ENCODE measurements at regions not wholly inside any gene's neighbourhood (a gene's known extent, or its start where the extent isn't known, plus 50 kb on each side); places are given as distances from the start of the nearest gene placed in this dataset.

- H3K4me3 ChIP-seq, result peak overlapping the region in 2 of 3 donors; percentile 16 to 34
- no peaks in the 10 kb centered on the region for H3K9me3 ChIP-seq
- DNase-seq (no peak), ATAC-seq (peak; percentile 49 to 81 (median 70))
- peak overlapping the region in 1 of 3 donors; percentile 15 for H3K27ac ChIP-seq
- peaks cover 0 to 5% (median 2%) of the 10 kb centered on the region in 4 donors for H3K4me1 ChIP-seq
- WGBS (ENCODE audit: insufficient coverage, low coverage, low lambda C conversion rate, missing lambda C conversion rate), result 29% methylated on average over 4 of the region's 4 CpGs
- intact Hi-C loops (cut with DNase I), result no loop called here
- no peaks in the 10 kb centered on the region for H3K27me3 ChIP-seq
- no peak for TF ChIP-seq POLR2A (IDR thresholded peaks at IDR 0.05)
- TF ChIP-seq, protein P1, sequence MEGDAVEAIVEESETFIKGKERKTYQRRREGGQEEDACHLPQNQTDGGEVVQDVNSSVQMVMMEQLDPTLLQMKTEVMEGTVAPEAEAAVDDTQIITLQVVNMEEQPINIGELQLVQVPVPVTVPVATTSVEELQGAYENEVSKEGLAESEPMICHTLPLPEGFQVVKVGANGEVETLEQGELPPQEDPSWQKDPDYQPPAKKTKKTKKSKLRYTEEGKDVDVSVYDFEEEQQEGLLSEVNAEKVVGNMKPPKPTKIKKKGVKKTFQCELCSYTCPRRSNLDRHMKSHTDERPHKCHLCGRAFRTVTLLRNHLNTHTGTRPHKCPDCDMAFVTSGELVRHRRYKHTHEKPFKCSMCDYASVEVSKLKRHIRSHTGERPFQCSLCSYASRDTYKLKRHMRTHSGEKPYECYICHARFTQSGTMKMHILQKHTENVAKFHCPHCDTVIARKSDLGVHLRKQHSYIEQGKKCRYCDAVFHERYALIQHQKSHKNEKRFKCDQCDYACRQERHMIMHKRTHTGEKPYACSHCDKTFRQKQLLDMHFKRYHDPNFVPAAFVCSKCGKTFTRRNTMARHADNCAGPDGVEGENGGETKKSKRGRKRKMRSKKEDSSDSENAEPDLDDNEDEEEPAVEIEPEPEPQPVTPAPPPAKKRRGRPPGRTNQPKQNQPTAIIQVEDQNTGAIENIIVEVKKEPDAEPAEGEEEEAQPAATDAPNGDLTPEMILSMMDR (IDR thresholded peaks at IDR 0.05), result no peak
- H3K36me3 ChIP-seq, result no peaks in the 10 kb centered on the region
These were observed 152.5 kb downstream of the MEX3B start for GRCh38 chr15:81893182-81893835.

DNA sequence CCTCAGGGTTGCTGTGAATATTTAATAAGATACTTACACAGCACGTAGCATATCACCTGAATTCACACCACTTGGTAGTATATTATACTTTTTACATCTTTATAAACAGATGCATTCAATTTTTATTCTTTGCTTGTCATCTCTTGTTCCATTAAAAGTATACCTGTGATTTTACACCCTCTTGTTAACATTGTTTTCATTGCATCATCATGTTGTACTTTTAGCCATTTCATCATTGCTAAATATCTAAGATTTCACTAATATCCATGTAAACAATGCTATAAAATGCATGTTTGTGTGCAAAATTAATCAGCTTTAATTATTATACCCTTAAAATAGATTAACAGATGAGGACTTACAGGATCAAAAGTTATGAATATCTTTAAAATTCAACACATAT, 155.3 kb downstream of the MEX3B start:
- DNase-seq, result no peak
- no peak for TF ChIP-seq POLR2A (IDR thresholded peaks at IDR 0.05)
- TF ChIP-seq, protein P1 (IDR thresholded peaks at IDR 0.05), result no peak
- Histone ChIP-seq H3K4me1 (peaks cover 0 to 5% (median 2%) of the 10 kb centered on the region in 4 donors), H3K27ac (no peak overlapping the region), H3K4me3 (no peak overlapping the region), H3K27me3 (no peaks in the 10 kb centered on the region), H3K36me3 (no peaks in the 10 kb centered on the region), H3K9me3 (no peaks in the 10 kb centered on the region)
- intact Hi-C loops (cut with DNase I), result no loop called here
- WGBS (ENCODE audit: insufficient coverage, low coverage, low lambda C conversion rate, missing lambda C conversion rate), result 100% methylated on average over 1 of the region's 1 CpG
- ATAC-seq, result no peak

DNA sequence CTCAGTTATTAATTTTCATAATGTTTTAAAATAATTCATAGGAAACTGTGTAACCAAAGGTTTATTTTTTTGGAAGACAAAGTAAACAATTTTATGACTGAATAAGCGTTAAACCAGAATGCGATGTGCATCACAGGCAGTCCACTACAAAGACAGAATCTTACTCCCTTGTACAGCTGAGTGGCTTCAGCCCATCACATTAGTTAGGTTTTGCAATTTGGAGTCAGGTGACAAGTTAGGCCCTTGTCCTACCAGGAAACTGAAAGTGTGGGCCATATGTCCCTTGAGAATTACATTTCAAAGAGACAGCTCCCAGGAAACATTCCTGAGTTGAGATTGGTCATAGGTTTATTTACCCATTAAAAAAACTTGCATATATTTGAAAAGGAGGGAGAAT, 156.3 kb downstream of the MEX3B start:
- Histone ChIP-seq H3K27ac (no peak overlapping the region), H3K4me1 (peaks cover 0 to 5% (median 2%) of the 10 kb centered on the region in 4 donors), H3K4me3 (no peak overlapping the region), H3K9me3 (no peaks in the 10 kb centered on the region), H3K27me3 (no peaks in the 10 kb centered on the region), H3K36me3 (no peaks in the 10 kb centered on the region)
- TF ChIP-seq, protein P1 (IDR thresholded peaks at IDR 0.05), result no peak
- TF ChIP-seq POLR2A (IDR thresholded peaks at IDR 0.05), result no peak
- DNase-seq (no peak), ATAC-seq (no peak)
- intact Hi-C loops (cut with DNase I), result no loop called here
- 73% methylated on average over 2 of the region's 2 CpGs for WGBS (ENCODE audit: insufficient coverage, low coverage, low lambda C conversion rate, missing lambda C conversion rate)

DNA sequence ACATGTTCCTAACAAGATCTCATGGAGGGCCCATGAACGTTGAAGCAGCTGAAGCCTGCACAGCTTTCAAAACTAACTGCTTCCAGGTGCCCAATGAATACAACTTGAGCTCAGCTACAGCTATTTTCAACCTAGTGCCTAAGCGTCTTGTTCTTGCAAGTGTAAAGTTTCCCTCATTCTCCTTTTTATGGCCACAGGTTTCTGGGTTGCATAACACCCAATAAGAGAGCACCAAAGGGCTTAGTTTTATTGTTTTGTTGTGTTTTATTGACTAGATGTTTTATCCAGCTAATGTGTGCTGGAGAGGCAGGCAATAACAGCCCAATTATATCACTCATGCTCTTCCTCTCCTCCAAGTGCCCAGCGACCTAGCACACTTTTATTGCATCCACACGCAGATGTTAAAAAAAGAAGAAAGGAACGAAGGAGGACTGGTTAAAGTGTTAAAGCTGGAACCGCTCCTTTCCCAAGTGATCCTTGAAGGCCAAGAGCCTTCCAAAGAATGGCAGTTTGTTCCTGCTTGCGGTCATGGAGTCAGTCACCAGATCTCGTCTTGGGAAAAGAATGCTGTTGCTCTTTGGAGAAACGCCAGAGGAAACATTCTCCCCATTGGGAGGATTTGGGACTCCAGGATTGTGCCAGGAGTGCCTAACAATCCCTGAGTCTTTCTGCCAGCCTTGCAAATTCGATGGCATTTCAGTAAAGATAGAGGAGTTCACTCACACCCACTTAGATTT, 156.9 kb downstream of the MEX3B start:
- intact Hi-C loops (cut with DNase I), result no loop called here
- ATAC-seq (no peak), DNase-seq (no peak)
- H3K4me3 ChIP-seq, result no peak overlapping the region
- 68% methylated on average over 10 of the region's 10 CpGs for WGBS (ENCODE audit: insufficient coverage, low coverage, low lambda C conversion rate, missing lambda C conversion rate)
- no peaks in the 10 kb centered on the region for H3K27me3 ChIP-seq
- H3K4me1 ChIP-seq, result peaks cover 0 to 5% (median 2%) of the 10 kb centered on the region in 4 donors
- H3K9me3 ChIP-seq, result no peaks in the 10 kb centered on the region
- no peak for TF ChIP-seq POLR2A (IDR thresholded peaks at IDR 0.05)
- TF ChIP-seq, protein P1 (IDR thresholded peaks at IDR 0.05), result no peak
- no peak overlapping the region for H3K27ac ChIP-seq
- no peaks in the 10 kb centered on the region for H3K36me3 ChIP-seq

Data from right lobe of liver (tissue), 6 donors.